ENCODE measurements at regions not wholly inside any gene's neighbourhood (a gene's known extent, or its start where the extent isn't known, plus 50 kb on each side); places are given as distances from the start of the nearest gene placed in this dataset.
"Not testable (repeated sequence)": the region's sequence is repeated elsewhere in the genome, so short reads cannot be mapped to it uniquely, and the experiment has no call there.

DNA sequence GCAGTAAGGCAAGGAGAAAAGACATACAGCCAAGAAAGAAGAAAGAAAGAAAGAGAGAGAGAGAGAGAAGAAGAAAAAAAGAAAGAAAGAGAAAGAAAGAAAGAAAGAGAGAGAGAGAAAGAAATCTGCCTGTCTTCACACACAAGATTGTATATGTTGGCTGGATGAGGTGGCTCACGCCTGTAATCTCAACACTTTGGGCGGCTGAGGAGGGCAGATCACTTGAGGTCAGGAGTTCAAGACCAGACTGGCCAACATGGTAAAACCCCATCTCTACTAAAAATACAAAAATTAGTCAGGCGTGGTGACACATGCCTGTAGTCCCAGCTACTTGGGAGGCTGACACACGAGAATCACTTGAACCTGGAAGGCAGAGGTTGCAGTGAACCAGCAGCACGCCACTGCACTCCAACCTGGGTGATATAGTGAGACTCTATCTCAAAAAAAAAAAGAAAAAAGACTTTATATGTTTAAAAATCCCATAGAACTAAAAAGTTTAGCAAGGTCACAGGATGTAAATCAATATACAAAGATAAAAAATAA, 89.0 kb downstream of the C9orf50 start:
- not testable (repeated sequence) for TF ChIP-seq SUZ12 (IDR thresholded peaks at IDR 0.05; ENCODE audit: extremely low read depth, insufficient read depth, insufficient read length); YY1 (IDR thresholded peaks at IDR 0.05; ENCODE audit: insufficient read depth, insufficient read length); ZNF274 (IDR thresholded peaks at IDR 0.05; ENCODE audit: low read depth, low read length)
